ENCODE measurements at regions not wholly inside any gene's neighbourhood (a gene's known extent, or its start where the extent isn't known, plus 50 kb on each side); places are given as distances from the start of the nearest gene placed in this dataset.

DNA sequence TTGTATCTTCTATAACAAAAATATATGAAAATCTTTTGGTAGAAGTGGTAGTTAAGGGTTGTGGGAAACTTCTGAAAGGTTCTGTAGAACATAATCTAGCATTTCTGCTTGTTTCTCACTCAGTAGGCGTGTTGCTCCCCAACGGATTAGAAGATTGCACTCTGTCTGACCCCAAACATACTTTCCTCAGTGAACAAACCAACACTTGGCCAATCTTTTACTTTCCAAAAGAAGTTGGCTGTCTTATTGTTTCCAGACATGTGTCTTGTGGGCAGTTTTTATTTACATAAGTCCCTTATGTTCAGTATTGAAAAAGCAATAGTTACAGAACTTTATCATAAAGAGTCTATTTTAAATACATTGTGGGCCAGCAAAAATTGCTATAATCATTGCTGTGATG lies 312.8 kb upstream of the EPHA5 start:
- Histone ChIP-seq H3K4me1 (ENCODE audit: low read depth) (no peaks in the 10 kb centered on the region), H3K9me3 (ENCODE audit: low read depth) (no peaks in the 10 kb centered on the region), H3K36me3 (no peaks in the 10 kb centered on the region), H3K4me3 (no peak overlapping the region), H3K27ac (no peak overlapping the region), H3K27me3 (no peaks in the 10 kb centered on the region)
- DNase-seq (ENCODE audit: low read depth in 1 of 2, low spot score in 1 of 2) = peak in 1 of 2 donors; percentile 62
- TF ChIP-seq, protein P1, sequence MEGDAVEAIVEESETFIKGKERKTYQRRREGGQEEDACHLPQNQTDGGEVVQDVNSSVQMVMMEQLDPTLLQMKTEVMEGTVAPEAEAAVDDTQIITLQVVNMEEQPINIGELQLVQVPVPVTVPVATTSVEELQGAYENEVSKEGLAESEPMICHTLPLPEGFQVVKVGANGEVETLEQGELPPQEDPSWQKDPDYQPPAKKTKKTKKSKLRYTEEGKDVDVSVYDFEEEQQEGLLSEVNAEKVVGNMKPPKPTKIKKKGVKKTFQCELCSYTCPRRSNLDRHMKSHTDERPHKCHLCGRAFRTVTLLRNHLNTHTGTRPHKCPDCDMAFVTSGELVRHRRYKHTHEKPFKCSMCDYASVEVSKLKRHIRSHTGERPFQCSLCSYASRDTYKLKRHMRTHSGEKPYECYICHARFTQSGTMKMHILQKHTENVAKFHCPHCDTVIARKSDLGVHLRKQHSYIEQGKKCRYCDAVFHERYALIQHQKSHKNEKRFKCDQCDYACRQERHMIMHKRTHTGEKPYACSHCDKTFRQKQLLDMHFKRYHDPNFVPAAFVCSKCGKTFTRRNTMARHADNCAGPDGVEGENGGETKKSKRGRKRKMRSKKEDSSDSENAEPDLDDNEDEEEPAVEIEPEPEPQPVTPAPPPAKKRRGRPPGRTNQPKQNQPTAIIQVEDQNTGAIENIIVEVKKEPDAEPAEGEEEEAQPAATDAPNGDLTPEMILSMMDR (IDR thresholded peaks at IDR 0.05; ENCODE audit: low read depth, low read length) = no peak

DNA sequence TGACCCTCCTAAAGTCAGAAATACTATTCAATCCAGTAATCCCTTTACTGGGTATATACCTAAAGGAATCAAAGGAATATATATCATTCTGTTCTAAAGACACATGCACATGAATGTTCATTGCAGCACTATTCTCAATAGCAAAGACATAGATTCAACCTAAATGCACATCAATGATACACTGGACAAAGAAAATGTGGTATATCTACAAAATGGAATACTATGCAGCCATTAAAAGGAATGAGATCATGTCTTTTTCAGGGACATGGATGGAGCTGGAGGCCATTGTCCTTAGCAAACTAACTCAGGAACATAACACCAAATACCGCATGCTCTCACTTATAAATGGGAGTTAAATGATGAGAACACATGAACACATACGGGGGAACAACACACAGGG lies 306.0 kb upstream of the EPHA5 start:
- DNase-seq (ENCODE audit: low read depth in 1 of 2, low spot score in 1 of 2) = no peak
- H3K4me3 ChIP-seq = no peak overlapping the region
- TF ChIP-seq, protein P1 (IDR thresholded peaks at IDR 0.05; ENCODE audit: low read depth, low read length) = no peak
- no peaks in the 10 kb centered on the region for H3K36me3 ChIP-seq
- H3K27ac ChIP-seq = no peak overlapping the region
- H3K4me1 ChIP-seq (ENCODE audit: low read depth) = peaks cover 23% of the 10 kb centered on the region
- no peaks in the 10 kb centered on the region for H3K27me3 ChIP-seq
- no peaks in the 10 kb centered on the region for H3K9me3 ChIP-seq (ENCODE audit: low read depth)

DNA sequence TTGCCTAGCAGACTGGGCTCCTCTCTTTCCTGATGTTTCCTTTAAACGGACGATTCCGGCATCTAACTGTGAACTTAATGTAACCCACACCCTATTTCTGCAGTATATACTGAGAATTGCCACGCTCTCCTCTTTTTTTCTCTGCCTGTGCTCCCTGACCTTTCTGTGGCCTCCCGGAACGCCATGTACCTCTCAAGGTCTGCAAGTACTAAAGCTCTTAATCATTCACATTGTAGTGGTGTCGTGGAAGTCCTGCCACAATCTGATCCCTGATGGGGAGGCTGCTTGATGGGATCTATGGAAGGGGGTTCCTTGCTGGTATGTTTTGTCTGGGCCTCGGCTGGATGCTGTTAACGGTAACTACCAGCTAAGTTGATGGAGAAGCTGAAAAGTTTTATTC lies 302.9 kb upstream of the EPHA5 start:
- TF ChIP-seq, protein P1 (IDR thresholded peaks at IDR 0.05; ENCODE audit: low read depth, low read length) = no peak
- no peaks in the 10 kb centered on the region for H3K27me3 ChIP-seq
- no peak overlapping the region for H3K4me3 ChIP-seq
- H3K36me3 ChIP-seq = no peaks in the 10 kb centered on the region
- H3K27ac ChIP-seq = peak overlapping the region; percentile 17
- H3K9me3 ChIP-seq (ENCODE audit: low read depth) = no peaks in the 10 kb centered on the region
- DNase-seq (ENCODE audit: low read depth in 1 of 2, low spot score in 1 of 2) = peak in 1 of 2 donors; percentile 66
- H3K4me1 ChIP-seq (ENCODE audit: low read depth) = peaks cover 27% of the 10 kb centered on the region

DNA sequence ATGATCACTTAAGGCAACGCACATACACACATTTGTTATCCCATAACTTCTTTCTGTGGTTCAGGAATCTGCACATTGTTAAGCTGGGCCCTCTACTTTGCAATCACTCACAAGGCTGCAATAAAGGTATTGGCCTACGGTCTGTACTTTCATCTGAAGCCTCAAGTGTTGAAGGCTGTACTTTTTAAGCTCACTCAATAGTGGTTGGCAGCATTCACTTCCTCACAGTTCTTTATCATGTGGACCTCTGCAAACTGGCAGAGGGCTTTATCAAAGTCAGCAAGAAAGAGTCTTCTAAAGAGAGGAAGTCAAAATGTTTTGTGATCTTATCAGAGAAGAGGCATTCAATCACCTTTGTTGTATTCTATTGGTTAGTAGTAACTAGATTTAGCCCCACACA lies 301.4 kb upstream of the EPHA5 start:
- peaks cover 27% of the 10 kb centered on the region for H3K4me1 ChIP-seq (ENCODE audit: low read depth)
- H3K27me3 ChIP-seq = no peaks in the 10 kb centered on the region
- TF ChIP-seq, protein P1 (IDR thresholded peaks at IDR 0.05; ENCODE audit: low read depth, low read length) = no peak
- no peaks in the 10 kb centered on the region for H3K36me3 ChIP-seq
- no peaks in the 10 kb centered on the region for H3K9me3 ChIP-seq (ENCODE audit: low read depth)
- DNase-seq (ENCODE audit: low read depth in 1 of 2, low spot score in 1 of 2) = peak in 1 of 2 donors; percentile 60
- no peak overlapping the region for H3K4me3 ChIP-seq
- H3K27ac ChIP-seq = peak overlapping the region; percentile 76

DNA sequence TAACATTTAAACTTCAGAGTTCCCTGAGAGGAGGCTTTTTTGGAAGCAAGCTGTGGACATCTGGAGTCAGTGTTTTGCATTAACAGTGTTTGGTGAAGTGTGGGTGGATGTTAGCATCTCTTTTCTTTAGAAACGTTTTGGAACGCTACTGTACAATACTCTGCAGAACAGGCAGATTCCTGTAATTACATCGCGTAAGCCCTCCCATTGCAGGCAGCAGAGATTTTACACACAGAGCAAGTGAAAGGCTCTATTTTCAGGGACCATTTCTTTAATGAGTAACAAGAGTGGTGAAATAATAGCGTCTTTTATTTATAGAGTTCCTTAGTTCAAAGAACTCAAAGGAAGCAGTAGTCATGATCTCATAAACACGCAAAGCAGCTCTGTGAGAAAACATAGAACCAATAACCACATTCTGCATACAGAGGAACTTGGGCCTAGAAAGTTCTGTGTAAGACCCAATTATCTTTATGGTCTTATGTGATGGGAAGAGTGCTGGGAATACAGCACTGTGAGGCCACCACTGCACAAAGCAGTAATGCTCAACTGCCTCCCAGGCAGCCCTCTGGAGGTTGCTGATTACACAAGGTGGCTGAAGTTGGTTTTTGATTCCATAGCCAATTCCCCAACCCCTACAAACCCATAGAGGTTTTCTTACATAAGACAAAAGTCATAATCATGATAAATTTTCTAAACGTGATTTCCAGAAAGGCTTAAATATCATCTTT lies 298.7 kb upstream of the EPHA5 start:
- no peaks in the 10 kb centered on the region for H3K36me3 ChIP-seq
- H3K4me3 ChIP-seq = no peak overlapping the region
- peak in 1 of 2 donors; percentile 6 for DNase-seq (ENCODE audit: low read depth in 1 of 2, low spot score in 1 of 2)
- TF ChIP-seq, protein P1 (IDR thresholded peaks at IDR 0.05; ENCODE audit: low read depth, low read length) = no peak
- H3K27me3 ChIP-seq = no peaks in the 10 kb centered on the region
- peaks cover 26% of the 10 kb centered on the region for H3K4me1 ChIP-seq (ENCODE audit: low read depth)
- H3K27ac ChIP-seq = no peak overlapping the region
- no peaks in the 10 kb centered on the region for H3K9me3 ChIP-seq (ENCODE audit: low read depth)
